ENCODE measurements at regions not wholly inside any gene's neighbourhood (a gene's known extent, or its start where the extent isn't known, plus 50 kb on each side); places are given as distances from the start of the nearest gene placed in this dataset.

DNA sequence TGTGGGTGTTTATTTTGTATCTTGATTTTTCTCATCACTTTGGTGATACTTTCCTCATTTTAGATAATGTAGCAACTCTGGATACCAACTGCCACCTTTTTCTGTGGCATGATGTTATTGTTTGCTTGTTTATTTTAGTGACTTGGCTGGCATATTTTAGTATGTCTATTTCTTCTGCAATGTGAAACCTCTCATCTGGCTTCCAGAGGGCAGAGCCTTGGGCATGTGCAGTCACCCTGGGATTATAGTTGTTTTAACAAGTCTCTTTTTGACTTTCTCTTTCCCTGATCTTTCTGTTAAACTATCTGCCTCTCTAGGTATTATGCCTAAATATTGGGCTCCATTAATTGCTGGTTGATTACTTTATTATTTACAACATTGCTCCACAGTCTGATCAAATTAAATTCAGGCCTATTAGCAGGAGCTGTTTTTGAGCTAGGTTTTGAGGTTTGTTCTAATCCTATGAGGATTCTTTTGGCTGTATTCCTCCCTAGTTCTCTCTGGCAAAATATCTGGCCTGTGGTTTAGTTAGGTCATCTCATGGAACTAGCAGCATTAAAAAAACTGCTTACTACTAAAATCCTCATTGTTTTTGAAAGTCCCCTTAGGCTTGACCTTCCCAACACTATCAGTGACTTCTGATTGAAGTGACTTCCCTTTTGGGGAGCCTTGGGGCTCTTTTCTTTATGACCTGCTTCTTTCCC is 86.4 kb upstream of the FAM78B start:
- TF ChIP-seq, protein P1, sequence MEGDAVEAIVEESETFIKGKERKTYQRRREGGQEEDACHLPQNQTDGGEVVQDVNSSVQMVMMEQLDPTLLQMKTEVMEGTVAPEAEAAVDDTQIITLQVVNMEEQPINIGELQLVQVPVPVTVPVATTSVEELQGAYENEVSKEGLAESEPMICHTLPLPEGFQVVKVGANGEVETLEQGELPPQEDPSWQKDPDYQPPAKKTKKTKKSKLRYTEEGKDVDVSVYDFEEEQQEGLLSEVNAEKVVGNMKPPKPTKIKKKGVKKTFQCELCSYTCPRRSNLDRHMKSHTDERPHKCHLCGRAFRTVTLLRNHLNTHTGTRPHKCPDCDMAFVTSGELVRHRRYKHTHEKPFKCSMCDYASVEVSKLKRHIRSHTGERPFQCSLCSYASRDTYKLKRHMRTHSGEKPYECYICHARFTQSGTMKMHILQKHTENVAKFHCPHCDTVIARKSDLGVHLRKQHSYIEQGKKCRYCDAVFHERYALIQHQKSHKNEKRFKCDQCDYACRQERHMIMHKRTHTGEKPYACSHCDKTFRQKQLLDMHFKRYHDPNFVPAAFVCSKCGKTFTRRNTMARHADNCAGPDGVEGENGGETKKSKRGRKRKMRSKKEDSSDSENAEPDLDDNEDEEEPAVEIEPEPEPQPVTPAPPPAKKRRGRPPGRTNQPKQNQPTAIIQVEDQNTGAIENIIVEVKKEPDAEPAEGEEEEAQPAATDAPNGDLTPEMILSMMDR (IDR thresholded peaks at IDR 0.05; ENCODE audit: control extremely low read depth in 1 of 3, insufficient read depth in 1 of 3, low read depth in 1 of 3, low read length in 3 of 3) = no peak
- TF ChIP-seq EZH2 (IDR thresholded peaks at IDR 0.05; ENCODE audit: low read depth, low read length, severe bottlenecking) (no peak), TCF12 (IDR thresholded peaks at IDR 0.05; ENCODE audit: low read depth, low read length) (no peak), SAP30 (IDR thresholded peaks at IDR 0.05; ENCODE audit: insufficient read depth, insufficient replicate concordance, low read length) (no peak), USF2 (IDR thresholded peaks at IDR 0.05; ENCODE audit: low read length) (no peak), SP1 (IDR thresholded peaks at IDR 0.05; ENCODE audit: low read depth, low read length) (no peak)

Data from H1 (cell line).